Neural progenitor cell (in vitro differentiated cells): ENCODE measurements at regions not wholly inside any gene's neighbourhood (a gene's known extent, or its start where the extent isn't known, plus 50 kb on each side); places are given as distances from the start of the nearest gene placed in this dataset.

Experiments used
- EZH2 ChIP-seq: fragments of 200-600 bp; sonication (generic); IDR thresholded peaks from 2 replicates; pipeline ENCODE4 v1.6.1; 2017; ENCODE audit warnings: antibody characterized with exemption, mild to moderate bottlenecking, moderate library complexity
- EZH2phosphoT487 ChIP-seq: fragments of 200-600 bp; sonication (generic); IDR thresholded peaks from 2 replicates; pipeline ENCODE4 v1.6.1; 2017; ENCODE audit warnings: antibody characterized with exemption
- TF ChIP-seq, protein P1 (sequence below): fragments of 200-600 bp; sonication (generic); IDR thresholded peaks from 2 replicates; pipeline ENCODE4 v1.5.1; 2017; ENCODE audit warnings: antibody characterized with exemption, mild to moderate bottlenecking

DNA sequence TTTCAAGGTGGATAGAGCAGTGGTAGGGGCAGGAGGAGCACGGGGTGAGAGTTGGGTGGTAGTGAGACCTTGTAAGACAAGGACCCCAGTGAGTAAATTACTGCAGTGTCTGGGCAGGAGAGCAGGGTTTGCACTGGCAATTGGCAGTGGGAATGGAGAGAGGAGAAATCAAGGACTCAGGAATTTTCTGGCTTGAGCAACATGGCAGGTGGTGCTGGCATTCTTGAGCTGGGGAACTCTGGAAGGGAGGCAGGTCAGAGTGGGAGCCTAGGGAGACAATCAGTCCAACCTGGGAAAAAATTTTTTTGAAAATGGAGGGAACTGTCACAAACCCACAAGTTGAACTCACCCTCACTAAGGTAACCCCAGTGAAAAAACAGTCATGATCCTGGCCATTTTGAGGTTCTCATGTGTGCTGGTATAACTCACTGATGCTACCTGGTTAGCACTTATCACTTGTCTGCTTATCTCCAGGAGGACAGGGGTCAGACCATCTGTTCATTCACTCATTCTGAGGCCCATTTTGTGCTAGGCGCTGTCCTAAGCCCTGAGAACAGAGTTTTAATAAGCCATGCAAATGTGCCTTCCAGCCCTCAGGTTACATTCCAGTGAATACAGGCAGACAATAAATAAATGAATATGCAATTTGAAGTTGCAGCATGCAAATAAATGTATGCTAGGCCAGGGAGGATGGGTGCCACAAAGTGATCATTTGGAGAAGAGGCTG lies 92.2 kb upstream of the SEC11C start:
- TF ChIP-seq, protein P1, sequence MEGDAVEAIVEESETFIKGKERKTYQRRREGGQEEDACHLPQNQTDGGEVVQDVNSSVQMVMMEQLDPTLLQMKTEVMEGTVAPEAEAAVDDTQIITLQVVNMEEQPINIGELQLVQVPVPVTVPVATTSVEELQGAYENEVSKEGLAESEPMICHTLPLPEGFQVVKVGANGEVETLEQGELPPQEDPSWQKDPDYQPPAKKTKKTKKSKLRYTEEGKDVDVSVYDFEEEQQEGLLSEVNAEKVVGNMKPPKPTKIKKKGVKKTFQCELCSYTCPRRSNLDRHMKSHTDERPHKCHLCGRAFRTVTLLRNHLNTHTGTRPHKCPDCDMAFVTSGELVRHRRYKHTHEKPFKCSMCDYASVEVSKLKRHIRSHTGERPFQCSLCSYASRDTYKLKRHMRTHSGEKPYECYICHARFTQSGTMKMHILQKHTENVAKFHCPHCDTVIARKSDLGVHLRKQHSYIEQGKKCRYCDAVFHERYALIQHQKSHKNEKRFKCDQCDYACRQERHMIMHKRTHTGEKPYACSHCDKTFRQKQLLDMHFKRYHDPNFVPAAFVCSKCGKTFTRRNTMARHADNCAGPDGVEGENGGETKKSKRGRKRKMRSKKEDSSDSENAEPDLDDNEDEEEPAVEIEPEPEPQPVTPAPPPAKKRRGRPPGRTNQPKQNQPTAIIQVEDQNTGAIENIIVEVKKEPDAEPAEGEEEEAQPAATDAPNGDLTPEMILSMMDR = no peak
- no peak for TF ChIP-seq EZH2
- no peak for TF ChIP-seq EZH2phosphoT487
